ENCODE measurements at regions not wholly inside any gene's neighbourhood (a gene's known extent, or its start where the extent isn't known, plus 50 kb on each side); places are given as distances from the start of the nearest gene placed in this dataset.

DNA sequence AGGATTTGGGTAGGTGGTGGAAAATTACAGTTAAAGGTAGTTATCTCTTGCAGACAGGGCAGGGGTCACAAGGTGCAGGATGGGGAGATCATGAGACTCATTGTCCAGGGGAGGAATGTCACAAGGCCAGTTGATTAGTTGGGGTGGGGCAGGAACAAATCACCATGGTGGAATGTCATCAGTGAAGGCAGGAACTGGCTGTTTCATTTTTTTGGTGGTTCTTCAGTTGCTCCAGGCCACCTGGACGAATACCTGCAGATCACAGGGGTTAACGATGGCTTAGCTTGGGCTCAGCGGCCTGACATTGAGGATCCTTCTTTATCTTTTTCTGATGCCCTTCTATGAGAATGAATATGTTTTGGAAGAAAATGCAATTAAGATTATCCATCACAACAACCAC, 87.1 kb downstream of the KPNA2 start:
- H3K9ac ChIP-seq (ENCODE audit: control insufficient read depth, extremely low read depth, insufficient read depth, low read length): no peak overlapping the region
- no peaks in the 10 kb centered on the region for H4K20me1 ChIP-seq (ENCODE audit: control insufficient read depth, extremely low read depth, insufficient read depth, low read length)
- FAIRE-seq (no peak), DNase-seq (ENCODE audit: low read depth, low spot score) (no peak)
- H3K36me3 ChIP-seq (ENCODE audit: control insufficient read depth in 2 of 2, extremely low read depth in 1 of 2, insufficient read depth in 2 of 2, low read length in 2 of 2): peaks cover 0 to 4% of the 10 kb centered on the region in 2 experiments
- H3K27me3 ChIP-seq (ENCODE audit: control insufficient read depth, extremely low read depth, insufficient read depth, low read length): no peaks in the 10 kb centered on the region
- no peaks in the 10 kb centered on the region for H3K9me1 ChIP-seq (ENCODE audit: control insufficient read depth, extremely low read depth, insufficient read depth, low read length)
- H2AFZ ChIP-seq (ENCODE audit: control insufficient read depth, low read length): no peak overlapping the region
- H3K4me3 ChIP-seq (ENCODE audit: control insufficient read depth in 2 of 3, extremely low read depth in 1 of 3, insufficient read depth in 2 of 3, low read depth in 1 of 3, low read length in 3 of 3): no peak overlapping the region
- H3K4me2 ChIP-seq (ENCODE audit: control insufficient read depth, extremely low read depth, insufficient read depth, low read depth, low read length): no peak overlapping the region
- dilution Hi-C loops (cut with MboI; ENCODE audit: extremely low pct_ligation_motif_present, low sequenced_read_pairs): no loop called here
- no peak overlapping the region for H3K27ac ChIP-seq (ENCODE audit: control insufficient read depth, insufficient read depth, low read length)
- no peaks in the 10 kb centered on the region for H3K79me2 ChIP-seq (ENCODE audit: control insufficient read depth, insufficient read depth, low read length)
- H3K4me1 ChIP-seq (ENCODE audit: control insufficient read depth, extremely low read depth, insufficient read depth, low read length): no peaks in the 10 kb centered on the region
- TF ChIP-seq, protein P1, sequence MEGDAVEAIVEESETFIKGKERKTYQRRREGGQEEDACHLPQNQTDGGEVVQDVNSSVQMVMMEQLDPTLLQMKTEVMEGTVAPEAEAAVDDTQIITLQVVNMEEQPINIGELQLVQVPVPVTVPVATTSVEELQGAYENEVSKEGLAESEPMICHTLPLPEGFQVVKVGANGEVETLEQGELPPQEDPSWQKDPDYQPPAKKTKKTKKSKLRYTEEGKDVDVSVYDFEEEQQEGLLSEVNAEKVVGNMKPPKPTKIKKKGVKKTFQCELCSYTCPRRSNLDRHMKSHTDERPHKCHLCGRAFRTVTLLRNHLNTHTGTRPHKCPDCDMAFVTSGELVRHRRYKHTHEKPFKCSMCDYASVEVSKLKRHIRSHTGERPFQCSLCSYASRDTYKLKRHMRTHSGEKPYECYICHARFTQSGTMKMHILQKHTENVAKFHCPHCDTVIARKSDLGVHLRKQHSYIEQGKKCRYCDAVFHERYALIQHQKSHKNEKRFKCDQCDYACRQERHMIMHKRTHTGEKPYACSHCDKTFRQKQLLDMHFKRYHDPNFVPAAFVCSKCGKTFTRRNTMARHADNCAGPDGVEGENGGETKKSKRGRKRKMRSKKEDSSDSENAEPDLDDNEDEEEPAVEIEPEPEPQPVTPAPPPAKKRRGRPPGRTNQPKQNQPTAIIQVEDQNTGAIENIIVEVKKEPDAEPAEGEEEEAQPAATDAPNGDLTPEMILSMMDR (optimal IDR thresholded peaks at IDR 0.05 in 1 of 3, IDR thresholded peaks at IDR 0.05 in 1 of 3, conservative IDR thresholded peaks at IDR 0.05 in 1 of 3; ENCODE audit: extremely low read depth in 1 of 3, insufficient read depth in 2 of 3, low read length in 3 of 3): no peak
- no peak for TF ChIP-seq EZH2 (IDR thresholded peaks at IDR 0.05; ENCODE audit: low read length)
- H3K9me3 ChIP-seq (ENCODE audit: control insufficient read depth, low read depth, low read length): peaks cover 2% of the 10 kb centered on the region

DNA sequence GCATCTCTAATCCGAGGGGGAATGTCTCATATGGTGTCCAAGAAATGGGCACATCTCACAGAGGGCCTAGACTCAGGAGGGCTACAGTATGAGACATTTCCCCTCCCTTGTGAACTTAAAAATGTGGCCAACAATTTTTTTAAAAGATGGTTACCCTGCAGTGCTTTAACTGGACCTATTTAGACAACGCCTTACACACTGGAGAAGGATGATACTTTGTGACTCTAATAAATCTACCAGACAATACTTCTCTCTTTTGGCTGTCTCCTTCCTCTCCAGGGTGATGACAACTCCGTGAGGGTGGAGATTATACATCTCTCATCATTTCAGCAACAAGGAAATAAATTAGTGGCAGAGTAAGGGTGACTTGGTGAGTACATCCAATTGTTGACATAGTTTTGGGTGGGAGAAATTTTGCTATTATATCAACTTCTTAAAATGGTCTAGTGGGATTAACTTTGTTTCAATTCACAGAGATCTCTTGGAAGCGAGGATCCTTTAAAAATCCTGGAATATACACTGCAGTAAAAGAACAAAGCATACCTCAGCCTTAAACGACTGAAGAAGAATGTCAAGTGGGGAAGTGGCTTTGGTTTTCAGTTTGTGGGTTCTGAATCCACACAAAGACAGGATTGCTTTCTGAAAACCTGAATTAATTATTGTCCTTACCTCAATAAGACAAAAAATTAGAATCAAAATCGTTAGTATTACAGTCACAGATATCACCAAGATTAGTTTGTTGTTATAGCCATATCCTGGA, 89.8 kb downstream of the KPNA2 start:
- FAIRE-seq (no peak), DNase-seq (ENCODE audit: low read depth, low spot score) (no peak)
- H3K9me1 ChIP-seq (ENCODE audit: control insufficient read depth, extremely low read depth, insufficient read depth, low read length): no peaks in the 10 kb centered on the region
- H3K9me3 ChIP-seq (ENCODE audit: control insufficient read depth, low read depth, low read length): peaks cover 2% of the 10 kb centered on the region
- TF ChIP-seq EZH2 (IDR thresholded peaks at IDR 0.05; ENCODE audit: low read length): no peak
- TF ChIP-seq, protein P1 (optimal IDR thresholded peaks at IDR 0.05 in 1 of 3, IDR thresholded peaks at IDR 0.05 in 1 of 3, conservative IDR thresholded peaks at IDR 0.05 in 1 of 3; ENCODE audit: extremely low read depth in 1 of 3, insufficient read depth in 2 of 3, low read length in 3 of 3): no peak
- no peaks in the 10 kb centered on the region for H3K27me3 ChIP-seq (ENCODE audit: control insufficient read depth, extremely low read depth, insufficient read depth, low read length)
- H4K20me1 ChIP-seq (ENCODE audit: control insufficient read depth, extremely low read depth, insufficient read depth, low read length): no peaks in the 10 kb centered on the region
- dilution Hi-C loops (cut with MboI; ENCODE audit: extremely low pct_ligation_motif_present, low sequenced_read_pairs): no loop called here
- H3K4me3 ChIP-seq (ENCODE audit: control insufficient read depth in 2 of 3, extremely low read depth in 1 of 3, insufficient read depth in 2 of 3, low read depth in 1 of 3, low read length in 3 of 3): no peak overlapping the region
- no peak overlapping the region for H3K9ac ChIP-seq (ENCODE audit: control insufficient read depth, extremely low read depth, insufficient read depth, low read length)
- peaks cover 0 to 5% of the 10 kb centered on the region in 2 experiments for H3K36me3 ChIP-seq (ENCODE audit: control insufficient read depth in 2 of 2, extremely low read depth in 1 of 2, insufficient read depth in 2 of 2, low read length in 2 of 2)
- no peak overlapping the region for H3K27ac ChIP-seq (ENCODE audit: control insufficient read depth, insufficient read depth, low read length)
- no peaks in the 10 kb centered on the region for H3K79me2 ChIP-seq (ENCODE audit: control insufficient read depth, insufficient read depth, low read length)
- H2AFZ ChIP-seq (ENCODE audit: control insufficient read depth, low read length): no peak overlapping the region
- no peaks in the 10 kb centered on the region for H3K4me1 ChIP-seq (ENCODE audit: control insufficient read depth, extremely low read depth, insufficient read depth, low read length)
- no peak overlapping the region for H3K4me2 ChIP-seq (ENCODE audit: control insufficient read depth, extremely low read depth, insufficient read depth, low read depth, low read length)

Data from keratinocyte (primary cell).